ENCODE measurements at regions not wholly inside any gene's neighbourhood (a gene's known extent, or its start where the extent isn't known, plus 50 kb on each side); places are given as distances from the start of the nearest gene placed in this dataset.

DNA sequence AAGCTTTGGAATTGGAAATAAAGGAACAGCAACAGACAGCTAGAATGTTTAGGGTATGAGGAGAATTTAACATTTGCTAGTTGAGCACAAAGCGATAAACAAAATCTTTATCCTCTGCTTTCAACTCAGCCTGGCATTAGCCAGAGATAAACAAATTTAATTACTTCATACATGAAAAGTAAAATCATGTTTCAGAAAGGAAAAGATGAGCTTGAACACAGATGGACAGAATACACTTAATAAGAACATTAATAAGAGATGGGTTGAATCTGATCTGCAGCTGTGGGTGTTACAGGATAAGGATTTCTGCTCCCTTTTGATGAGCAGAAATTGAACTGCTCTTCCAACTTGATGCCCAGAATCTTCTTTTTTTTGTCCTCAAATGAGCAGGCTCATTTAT, 275.2 kb downstream of the CSNK1G3 start:
- Histone ChIP-seq H3K27ac (no peak overlapping the region), H3K36me3 (no peaks in the 10 kb centered on the region), H3K27me3 (no peaks in the 10 kb centered on the region), H3K9me3 (no peaks in the 10 kb centered on the region), H3K4me3 (no peak overlapping the region), H3K4me1 (no peaks in the 10 kb centered on the region)
- TF ChIP-seq, protein P1, sequence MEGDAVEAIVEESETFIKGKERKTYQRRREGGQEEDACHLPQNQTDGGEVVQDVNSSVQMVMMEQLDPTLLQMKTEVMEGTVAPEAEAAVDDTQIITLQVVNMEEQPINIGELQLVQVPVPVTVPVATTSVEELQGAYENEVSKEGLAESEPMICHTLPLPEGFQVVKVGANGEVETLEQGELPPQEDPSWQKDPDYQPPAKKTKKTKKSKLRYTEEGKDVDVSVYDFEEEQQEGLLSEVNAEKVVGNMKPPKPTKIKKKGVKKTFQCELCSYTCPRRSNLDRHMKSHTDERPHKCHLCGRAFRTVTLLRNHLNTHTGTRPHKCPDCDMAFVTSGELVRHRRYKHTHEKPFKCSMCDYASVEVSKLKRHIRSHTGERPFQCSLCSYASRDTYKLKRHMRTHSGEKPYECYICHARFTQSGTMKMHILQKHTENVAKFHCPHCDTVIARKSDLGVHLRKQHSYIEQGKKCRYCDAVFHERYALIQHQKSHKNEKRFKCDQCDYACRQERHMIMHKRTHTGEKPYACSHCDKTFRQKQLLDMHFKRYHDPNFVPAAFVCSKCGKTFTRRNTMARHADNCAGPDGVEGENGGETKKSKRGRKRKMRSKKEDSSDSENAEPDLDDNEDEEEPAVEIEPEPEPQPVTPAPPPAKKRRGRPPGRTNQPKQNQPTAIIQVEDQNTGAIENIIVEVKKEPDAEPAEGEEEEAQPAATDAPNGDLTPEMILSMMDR (IDR thresholded peaks at IDR 0.05): no peak
- no peak for TF ChIP-seq POLR2A (IDR thresholded peaks at IDR 0.05)
- DNase-seq: no peak
- intact Hi-C loops (cut with DNase I; ENCODE audit: low total_unique reads): no loop called here

DNA sequence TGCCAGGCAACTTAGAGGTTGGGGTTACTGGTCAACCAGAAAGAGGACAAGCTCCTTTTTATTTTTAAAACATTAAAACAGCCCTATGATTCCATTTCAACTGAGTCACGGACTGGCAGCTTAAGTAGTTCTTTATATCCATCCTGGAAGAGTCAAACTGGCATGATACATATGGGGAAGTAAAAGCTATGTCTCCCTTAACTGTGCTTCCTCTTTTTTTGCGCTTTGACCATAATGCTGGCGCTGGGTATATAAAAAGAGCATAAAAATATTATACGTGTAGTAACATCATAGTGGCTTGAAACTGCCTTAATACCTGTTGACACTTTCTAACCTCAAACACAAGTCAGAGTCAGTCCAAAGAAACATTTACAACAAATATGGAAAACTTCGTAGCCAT, 274.4 kb downstream of the CSNK1G3 start:
- Histone ChIP-seq H3K4me3 (no peak overlapping the region), H3K27me3 (no peaks in the 10 kb centered on the region), H3K27ac (no peak overlapping the region), H3K4me1 (no peaks in the 10 kb centered on the region), H3K36me3 (no peaks in the 10 kb centered on the region), H3K9me3 (no peaks in the 10 kb centered on the region)
- no peak for TF ChIP-seq POLR2A (IDR thresholded peaks at IDR 0.05)
- TF ChIP-seq, protein P1 (IDR thresholded peaks at IDR 0.05): no peak
- DNase-seq: no peak
- intact Hi-C loops (cut with DNase I; ENCODE audit: low total_unique reads): no loop called here

DNA sequence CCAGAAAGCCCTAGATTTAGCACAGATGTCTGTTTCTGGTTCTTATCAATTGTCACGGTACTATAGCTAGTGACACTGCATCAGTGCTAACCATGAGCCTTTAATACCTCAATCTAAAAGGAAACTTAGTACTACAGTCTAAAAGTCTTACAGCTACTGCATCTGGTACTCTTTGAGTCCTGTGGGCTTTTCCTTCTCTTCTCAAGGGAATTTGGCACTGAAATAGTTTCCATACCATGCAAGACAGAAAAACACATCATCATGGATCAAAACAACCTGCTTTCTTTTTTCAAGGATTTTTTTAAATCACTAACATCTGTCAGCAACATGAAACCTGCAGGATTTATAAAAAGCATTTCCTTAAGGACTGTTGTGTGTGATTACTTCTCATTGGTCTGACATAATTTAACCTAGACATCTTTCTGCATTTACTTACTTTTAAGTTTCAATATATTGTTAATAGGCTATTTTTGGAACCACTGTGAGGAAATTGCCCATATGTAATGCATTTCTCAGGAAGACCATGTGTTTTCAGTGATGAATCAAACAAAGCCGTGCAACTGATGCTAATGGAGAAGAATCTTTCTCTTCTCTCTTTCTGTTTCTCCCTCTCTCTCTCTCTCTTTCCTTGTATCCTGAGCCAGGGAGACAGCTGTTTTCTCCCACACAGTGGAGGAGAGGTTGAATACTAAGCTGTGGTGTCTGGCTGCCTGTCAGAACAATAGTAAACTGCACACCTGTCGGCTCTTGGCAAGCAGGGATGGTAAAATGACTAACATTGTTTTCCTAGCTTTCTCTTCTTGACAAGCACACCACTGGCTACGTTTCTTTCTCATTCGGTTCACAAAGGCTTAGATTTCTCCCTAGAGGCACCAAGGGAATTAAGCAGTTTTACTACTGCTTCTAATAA, 273.4 kb downstream of the CSNK1G3 start:
- Histone ChIP-seq H3K4me1 (no peaks in the 10 kb centered on the region), H3K36me3 (no peaks in the 10 kb centered on the region), H3K9me3 (no peaks in the 10 kb centered on the region), H3K27me3 (no peaks in the 10 kb centered on the region), H3K4me3 (no peak overlapping the region), H3K27ac (no peak overlapping the region)
- TF ChIP-seq, protein P1 (IDR thresholded peaks at IDR 0.05): no peak
- TF ChIP-seq POLR2A (IDR thresholded peaks at IDR 0.05): no peak
- DNase-seq: peak in 1 of 2 donors; percentile 36
- intact Hi-C loops (cut with DNase I; ENCODE audit: low total_unique reads): no loop called here

DNA sequence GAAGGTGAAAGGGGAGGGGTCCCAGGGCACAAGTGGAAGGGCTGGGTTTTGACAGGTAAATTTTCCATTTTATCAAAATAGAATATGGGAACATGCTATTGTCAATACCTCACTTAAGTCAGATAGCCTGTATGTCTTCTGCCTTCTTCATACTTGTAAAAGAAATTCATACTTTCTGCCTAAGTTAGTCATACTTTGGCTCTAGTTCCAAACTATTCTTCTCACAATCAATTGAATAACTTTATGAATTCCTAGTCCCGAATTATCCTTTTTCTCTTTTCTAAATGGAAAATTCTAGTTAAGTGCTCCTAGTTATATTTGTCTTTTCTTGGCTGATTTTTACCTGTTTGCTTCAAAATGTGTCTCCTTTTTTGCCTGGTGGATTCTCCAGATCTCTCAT, 271.4 kb downstream of the CSNK1G3 start:
- Histone ChIP-seq H3K27me3 (no peaks in the 10 kb centered on the region), H3K9me3 (no peaks in the 10 kb centered on the region), H3K27ac (no peak overlapping the region), H3K36me3 (no peaks in the 10 kb centered on the region), H3K4me3 (no peak overlapping the region), H3K4me1 (no peaks in the 10 kb centered on the region)
- TF ChIP-seq, protein P1 (IDR thresholded peaks at IDR 0.05): no peak
- TF ChIP-seq POLR2A (IDR thresholded peaks at IDR 0.05): no peak
- DNase-seq: no peak
- intact Hi-C loops (cut with DNase I; ENCODE audit: low total_unique reads): no loop called here

DNA sequence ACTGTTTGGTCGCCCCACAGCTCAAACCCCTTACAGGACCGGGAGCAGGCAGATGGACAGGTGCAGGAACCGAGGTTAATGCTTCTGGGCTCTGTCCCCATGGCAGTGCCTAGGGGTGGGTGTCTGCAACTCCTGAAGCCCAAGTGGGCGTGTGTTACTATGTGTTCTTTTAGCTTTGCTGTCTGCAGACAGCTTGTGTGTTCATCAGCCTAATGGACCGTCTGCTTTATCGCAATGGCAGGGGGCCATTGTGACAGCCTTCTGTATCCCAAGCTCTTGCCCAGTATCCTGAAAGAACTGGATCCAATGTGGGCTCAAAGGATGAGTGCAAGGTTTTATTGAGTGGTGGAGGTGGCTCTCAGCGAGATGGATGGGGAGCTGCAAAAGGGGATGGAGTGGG, 266.7 kb downstream of the CSNK1G3 start:
- no peak overlapping the region for H3K27ac ChIP-seq
- intact Hi-C loops (cut with DNase I; ENCODE audit: low total_unique reads): no loop called here
- H3K36me3 ChIP-seq: no peaks in the 10 kb centered on the region
- DNase-seq: no peak
- TF ChIP-seq POLR2A (IDR thresholded peaks at IDR 0.05): no peak
- H3K4me1 ChIP-seq: no peaks in the 10 kb centered on the region
- H3K9me3 ChIP-seq: no peaks in the 10 kb centered on the region
- no peaks in the 10 kb centered on the region for H3K27me3 ChIP-seq
- H3K4me3 ChIP-seq: no peak overlapping the region

Data from uterus (tissue), 3 donors.